NOMO-1 treated with DMSO at 0.1 percent for 48 hours (cell line): ENCODE measurements at regions not wholly inside any gene's neighbourhood (a gene's known extent, or its start where the extent isn't known, plus 50 kb on each side); places are given as distances from the start of the nearest gene placed in this dataset.
A peak's percentile ranks its signal among the peaks of the same experiment; 100 is the strongest.
"Not testable (repeated sequence)": the region's sequence is repeated elsewhere in the genome, so short reads cannot be mapped to it uniquely, and the experiment has no call there.

Experiments
- DNase-seq: peaks from one replicate; lab custom pipeline; 2025; ENCODE audit not compliant: unreplicated experiment; lab: John Stamatoyannopoulos, UW

DNA sequence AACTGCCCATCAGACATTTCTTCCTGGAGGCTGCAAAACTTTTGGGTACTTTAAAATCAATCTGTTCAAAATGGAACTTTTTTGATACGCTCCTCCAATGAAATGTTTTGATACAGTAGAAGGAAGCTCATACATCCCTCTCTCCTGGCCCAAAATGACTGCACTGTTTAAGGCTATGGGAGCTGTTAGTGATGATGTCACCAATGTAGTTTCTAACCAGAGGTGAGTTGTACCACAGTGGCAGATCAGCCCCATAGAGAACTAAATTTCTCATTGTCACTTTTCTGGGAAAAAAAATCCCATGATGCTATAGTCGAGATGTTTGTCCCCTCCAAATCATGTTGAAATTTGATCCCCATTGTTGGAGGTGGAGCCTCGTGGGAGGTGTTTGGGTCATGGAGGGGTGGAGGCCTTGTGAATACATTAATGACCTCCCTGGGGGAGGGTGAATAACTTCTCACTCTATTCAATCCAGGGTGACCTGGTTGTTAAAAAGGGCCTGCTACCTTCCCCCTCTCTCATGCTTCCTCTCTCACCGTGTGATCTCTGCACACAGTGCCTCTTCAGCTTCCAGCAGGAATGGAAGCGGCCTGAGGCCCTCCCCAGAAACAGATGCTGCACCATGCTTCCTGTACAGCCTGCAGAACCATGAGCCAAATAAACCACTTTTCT lies 117.4 kb upstream of the NPAS2 start:
- no peak for DNase-seq

DNA sequence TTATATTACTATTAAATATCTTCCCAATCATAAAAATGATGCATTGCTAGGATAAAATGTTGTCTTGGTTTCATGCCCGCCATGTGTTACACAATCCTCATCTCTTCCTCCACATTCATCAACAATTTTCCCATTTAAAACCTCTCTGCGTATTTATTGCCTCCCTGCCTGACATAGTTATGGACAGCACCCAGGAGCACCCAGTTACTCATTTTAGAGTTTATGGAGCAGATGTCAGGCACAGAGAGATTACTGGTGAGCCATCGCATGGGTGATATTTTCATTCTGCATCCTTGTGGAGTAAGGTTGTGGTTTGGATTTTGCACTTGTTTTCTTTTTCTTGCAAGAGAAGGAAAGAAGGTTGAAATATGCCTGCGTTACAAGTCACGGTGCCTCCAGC lies 116.7 kb upstream of the NPAS2 start:
- DNase-seq: no peak

DNA sequence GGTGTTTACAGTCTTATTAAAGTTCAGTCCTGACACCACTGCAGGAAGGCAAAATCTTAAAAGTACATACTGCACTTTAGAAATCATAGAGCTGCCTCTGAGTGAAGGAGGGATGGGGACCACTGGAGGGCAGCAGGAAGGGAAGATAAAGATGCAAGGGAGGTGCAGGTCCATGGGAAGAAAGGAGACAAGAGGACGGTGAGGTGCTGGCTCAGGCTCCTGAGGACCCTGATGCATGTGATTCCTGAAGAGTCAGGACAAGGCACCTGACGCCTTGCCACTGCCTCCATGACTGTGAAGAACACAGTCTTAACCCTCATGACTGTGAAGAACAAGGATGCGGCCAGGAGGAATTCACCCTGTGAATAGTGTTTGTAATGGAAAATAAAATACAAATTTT lies 116.2 kb upstream of the NPAS2 start:
- no peak for DNase-seq

DNA sequence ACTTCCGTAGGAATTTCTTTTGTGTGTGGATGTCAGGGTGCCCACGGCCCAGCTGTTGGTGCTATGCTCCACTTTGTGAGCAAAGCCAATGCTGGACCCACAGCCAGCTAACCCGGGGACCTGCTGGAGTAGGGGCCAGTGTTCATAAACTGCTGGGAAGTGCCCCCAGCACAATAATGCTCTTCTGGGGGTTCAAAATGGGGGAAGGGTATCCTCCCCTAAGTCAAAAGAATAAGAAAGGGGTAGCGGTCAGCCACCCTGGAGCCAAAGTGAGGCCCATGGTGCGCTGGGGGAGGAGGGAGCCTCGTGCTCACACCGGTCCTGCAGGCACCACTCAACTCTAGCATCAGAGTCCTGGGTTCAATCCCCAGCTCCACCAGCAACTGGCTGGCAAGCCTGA lies 115.8 kb upstream of the NPAS2 start:
- no peak for DNase-seq

DNA sequence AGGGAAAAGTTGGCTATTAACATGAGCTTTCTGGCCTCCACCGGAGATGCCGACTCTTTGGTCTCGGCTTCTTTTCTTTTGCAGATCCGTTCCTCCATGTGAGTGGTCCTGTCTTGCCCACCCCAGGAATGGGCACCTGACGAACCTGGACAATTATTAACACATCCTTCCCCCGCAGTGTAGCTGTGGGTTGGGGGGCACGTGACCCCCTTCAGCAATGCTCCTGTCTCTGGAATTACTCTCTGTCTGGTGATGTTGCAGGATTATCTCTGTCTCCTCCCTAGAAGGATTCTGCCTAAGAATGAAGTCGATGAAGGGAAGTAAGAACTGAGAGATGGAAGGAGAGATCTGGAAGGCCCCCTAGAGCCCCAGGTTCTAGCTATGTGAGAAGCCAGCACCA lies 115.2 kb upstream of the NPAS2 start:
- no peak for DNase-seq

DNA sequence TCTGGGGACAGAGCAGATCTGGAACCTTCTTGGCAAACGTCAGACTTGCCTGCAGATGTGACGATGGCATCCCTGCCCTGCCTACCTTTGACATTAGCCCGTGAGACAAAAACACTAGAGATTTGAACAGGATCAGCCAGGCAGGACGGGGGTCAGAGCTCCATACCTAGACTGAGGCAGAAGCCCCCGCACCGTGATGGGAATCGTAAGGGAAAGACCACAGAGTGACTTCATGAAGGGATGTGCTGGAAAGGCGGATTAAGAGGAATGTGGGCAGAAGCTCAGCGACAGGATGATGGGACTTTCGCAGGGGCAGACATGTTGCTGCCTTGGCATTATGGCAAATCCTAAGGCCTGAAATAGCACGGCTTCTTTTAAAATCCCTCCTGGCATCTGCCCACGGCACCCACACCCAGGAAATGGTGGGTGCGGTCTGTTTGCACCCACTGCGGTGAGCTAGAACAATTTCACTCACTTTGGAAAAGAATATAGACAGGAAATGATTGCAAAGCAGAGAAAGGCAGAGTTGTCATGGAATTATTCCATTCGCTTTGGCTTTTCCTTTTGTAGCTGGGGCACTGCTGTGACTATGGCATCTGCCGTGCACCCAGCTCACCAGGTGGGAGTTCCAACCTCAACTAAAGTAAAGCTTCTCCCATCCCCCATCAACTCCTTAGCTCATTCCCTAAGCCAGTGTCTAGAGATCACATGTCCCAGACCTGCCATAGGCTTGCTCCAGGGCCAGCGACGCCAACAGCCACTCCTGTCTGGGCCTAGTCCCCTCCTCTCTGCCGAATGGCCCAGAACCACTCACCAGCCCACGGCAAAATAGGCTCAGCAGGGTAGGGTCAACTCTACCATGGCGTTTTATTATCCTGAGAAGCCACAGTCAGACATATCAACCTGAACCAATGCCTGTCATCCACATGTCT lies 112.7 kb upstream of the NPAS2 start:
- DNase-seq: no peak

DNA sequence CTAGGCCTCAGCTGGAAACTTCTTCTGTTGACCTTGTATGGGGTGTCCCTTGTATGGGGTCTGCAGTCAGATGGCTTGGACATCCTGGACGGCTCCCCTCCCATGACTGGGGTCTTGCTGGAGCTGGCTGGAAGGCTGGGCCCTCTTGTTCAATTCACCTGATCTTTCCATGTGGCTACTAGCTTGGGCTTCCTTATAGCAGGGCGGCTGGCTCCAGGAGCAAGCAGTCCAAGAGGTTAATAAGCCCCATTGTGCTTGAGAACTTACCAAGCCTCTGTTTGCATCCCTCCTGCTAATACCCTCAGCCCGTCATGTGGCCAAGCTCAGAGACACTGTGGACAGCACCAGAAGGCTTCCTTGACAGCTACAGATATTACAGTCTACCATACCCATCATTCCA lies 111.6 kb upstream of the NPAS2 start:
- no peak for DNase-seq

DNA sequence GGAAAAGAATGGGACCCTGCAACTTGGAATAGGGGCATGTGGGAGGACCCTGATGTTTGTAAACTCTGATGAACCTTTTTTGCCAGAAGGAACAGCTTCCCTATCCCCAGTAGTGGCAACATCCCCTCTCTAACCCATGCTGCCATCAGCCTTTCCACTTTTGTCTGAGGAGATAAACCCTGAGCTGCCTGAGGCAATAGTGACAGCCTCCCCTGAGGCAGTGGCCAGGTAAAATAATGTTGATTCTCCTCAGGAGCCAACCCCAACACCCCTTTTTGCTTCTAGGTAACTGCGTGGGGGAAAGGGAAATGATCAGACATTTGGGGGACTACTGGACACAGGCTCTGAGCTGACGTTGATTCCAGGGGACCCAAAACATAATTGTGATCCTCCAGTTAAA lies 106.8 kb upstream of the NPAS2 start:
- DNase-seq: no peak

GRCh38 chr2:100714396-100715010 lies 105.4 kb upstream of the NPAS2 start:
- DNase-seq: not testable (repeated sequence)

- not testable (repeated sequence) for DNase-seq
Observed at GRCh38 chr2:100715861-100716260, 104.1 kb upstream of the NPAS2 start.

DNA sequence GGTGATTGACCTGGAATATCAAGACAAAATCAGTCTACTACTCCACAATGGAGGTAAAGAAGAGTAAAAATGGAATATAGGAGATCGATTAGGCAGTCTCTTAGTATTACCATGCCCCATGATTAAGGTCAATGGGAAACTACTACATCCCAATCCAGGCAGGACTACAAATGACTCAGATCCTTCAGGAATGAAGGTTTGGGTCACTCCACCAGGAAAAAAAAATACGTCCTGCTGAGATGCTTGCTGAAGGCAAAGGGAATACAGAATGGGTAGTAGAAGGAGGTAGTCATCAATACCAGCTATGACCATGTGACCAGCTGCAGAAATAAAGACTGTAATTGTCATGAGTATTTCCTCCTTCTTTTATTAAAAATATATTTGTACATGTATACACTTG lies 103.4 kb upstream of the NPAS2 start:
- DNase-seq: no peak

GRCh38 chr2:100718065-100718629 lies 101.8 kb upstream of the NPAS2 start:
- DNase-seq: no peak

GRCh38 chr2:100720445-100720844 lies 99.5 kb upstream of the NPAS2 start:
- no peak for DNase-seq

DNA sequence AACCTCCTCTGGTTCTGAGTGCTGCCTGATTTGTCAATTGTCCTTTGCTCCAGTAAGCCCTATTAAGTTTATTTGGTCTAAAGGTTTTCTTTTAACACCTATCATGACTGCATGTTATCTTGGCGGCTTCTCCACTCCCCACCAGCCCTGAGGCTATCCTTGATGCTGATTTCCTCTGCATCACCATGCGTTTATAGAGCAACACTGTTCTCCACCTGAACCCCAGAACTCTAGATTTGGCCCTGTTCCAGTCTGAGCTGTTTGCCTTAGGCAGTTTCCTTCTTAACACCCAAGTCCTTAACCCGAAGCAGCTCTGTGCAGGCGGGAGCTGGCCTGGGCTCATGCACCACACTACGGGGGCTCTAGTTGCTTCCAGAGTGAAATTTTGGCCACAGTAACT lies 98.2 kb upstream of the NPAS2 start:
- no peak for DNase-seq

GRCh38 chr2:100722125-100722524 lies 97.8 kb upstream of the NPAS2 start:
- DNase-seq: no peak

GRCh38 chr2:100726866-100727265 lies 93.1 kb upstream of the NPAS2 start:
- DNase-seq: no peak

- DNase-seq: peak; percentile 28
Observed at GRCh38 chr2:100730290-100730868, 89.6 kb upstream of the NPAS2 start.

GRCh38 chr2:100731535-100731981 lies 88.4 kb upstream of the NPAS2 start:
- no peak for DNase-seq

- DNase-seq: peak; percentile 75
Observed at GRCh38 chr2:100733391-100734187, 86.3 kb upstream of the NPAS2 start.

DNA sequence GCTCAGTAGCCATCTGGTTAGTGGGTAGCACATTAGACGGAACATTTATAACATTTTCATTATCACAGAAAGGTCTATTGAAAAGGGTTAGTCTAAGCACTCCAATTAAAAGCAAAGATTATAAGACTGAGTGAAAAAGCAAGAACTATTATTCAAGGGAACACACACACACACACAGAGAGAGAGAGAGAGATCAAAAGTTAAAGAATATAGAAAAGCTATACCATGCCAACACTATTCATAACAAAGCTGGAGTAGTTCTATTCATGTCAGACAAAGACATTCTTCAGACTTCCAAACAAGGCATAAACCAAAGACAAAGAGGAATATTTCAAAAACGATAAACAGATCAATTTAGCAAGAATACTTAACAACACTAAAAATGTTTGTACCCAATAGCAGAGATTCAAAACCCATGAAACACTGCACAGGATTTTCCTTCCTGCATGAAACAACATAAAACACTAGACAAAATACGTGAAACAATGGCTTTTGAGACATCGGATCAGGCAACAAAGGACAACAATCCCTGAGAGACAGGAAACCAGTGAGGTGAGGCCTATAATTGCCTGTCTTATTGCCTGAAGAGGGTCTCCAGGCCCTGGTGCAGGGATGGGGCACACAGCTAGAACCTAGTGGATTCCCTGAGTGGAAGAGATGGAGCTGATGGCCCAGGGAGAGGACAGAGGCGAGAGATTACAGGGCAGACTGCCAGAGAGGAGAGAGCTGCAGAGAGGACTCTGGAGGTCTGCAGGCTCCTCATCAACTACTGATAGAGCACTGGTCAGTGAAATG lies 83.6 kb upstream of the NPAS2 start:
- DNase-seq: no peak
